IPS-15b (cell line): ENCODE measurements at regions not wholly inside any gene's neighbourhood (a gene's known extent, or its start where the extent isn't known, plus 50 kb on each side); places are given as distances from the start of the nearest gene placed in this dataset.
"Not testable (repeated sequence)": the region's sequence is repeated elsewhere in the genome, so short reads cannot be mapped to it uniquely, and the experiment has no call there.

Experiments used
- H3K27me3 ChIP-seq: one replicate; pipeline ENCODE4 v1.6.1; 2013; ENCODE audit warnings: low read length; ENCODE audit not compliant: control insufficient read depth, insufficient read depth
- H3K36me3 ChIP-seq: one replicate; pipeline ENCODE4 v1.6.1; 2013; ENCODE audit warnings: low read length; ENCODE audit not compliant: control insufficient read depth, insufficient read depth
- H3K4me1 ChIP-seq: one replicate; pipeline ENCODE4 v1.6.1; 2013; ENCODE audit warnings: mild to moderate bottlenecking, low read length; ENCODE audit not compliant: control insufficient read depth, insufficient read depth
- H3K4me3 ChIP-seq: one replicate; pipeline ENCODE4 v1.5.1; 2013; ENCODE audit warnings: low read depth, low read length
- H3K9ac ChIP-seq: one replicate; pipeline ENCODE4 v1.6.1; 2013; ENCODE audit warnings: low read depth, mild to moderate bottlenecking, low read length
- H3K9me3 ChIP-seq: one replicate; pipeline ENCODE4 v1.6.1; 2013; ENCODE audit warnings: mild to moderate bottlenecking, low read length; ENCODE audit not compliant: control insufficient read depth, insufficient read depth

- Histone ChIP-seq H3K36me3 (no peaks in the 10 kb centered on the region), H3K4me1 (peaks cover 4% of the 10 kb centered on the region), H3K4me3 (no peak overlapping the region), H3K27me3 (no peaks in the 10 kb centered on the region), H3K9ac (no peak overlapping the region), H3K9me3 (no peaks in the 10 kb centered on the region)
Measured at GRCh38 chr11:13140028-13140870, 131.1 kb downstream of the RASSF10 start.

GRCh38 chr11:13140873-13141655 is 131.9 kb downstream of the RASSF10 start:
- no peaks in the 10 kb centered on the region for H3K27me3 ChIP-seq
- no peak overlapping the region for H3K9ac ChIP-seq
- no peaks in the 10 kb centered on the region for H3K4me1 ChIP-seq
- H3K4me3 ChIP-seq, result no peak overlapping the region
- H3K36me3 ChIP-seq, result no peaks in the 10 kb centered on the region
- H3K9me3 ChIP-seq, result no peaks in the 10 kb centered on the region

DNA sequence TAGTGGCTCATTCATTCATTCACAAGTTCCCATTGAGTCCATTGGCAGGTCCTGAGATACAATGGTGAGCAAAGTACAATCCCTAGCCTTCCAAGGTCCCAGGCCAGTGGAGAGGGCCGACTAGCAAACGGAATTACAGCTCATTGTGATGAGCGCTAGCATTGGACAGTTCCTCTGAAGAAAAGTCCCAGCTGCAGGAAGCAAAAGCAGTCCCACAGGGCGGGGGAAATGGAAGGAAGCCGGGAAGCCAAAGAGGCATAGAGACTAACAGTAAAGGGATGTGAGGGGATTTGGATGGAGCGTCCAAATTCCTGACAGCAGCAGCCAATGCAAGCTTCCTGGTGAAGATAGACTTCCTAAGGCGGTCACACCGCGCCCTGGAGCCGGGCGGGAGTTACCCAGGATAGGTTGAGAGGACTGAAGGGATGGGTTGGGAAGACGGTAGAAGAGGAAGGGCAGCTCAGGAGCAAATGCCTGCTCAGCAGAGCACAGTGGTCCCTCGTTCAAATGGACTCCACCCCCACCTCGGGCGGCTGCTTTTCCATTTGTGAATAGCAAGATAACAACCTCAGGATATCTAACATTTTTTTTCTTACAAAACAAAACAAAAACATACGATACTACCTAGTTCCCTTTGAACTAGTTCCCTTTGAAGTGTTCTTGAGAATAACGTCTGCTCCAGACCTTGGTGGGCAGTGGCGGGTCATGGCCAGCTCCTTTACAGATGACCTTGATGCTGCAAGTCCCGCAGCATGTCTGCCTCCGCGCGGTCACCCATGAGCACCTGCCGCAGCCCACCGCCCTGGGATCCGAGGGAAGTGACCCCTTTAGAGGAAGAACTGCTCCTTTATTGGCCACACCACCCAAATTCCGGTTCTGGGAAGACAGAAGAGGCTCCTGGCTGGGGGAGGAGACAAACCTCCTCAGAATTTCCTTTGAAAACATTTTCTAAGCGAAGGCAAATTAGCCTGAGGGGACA is 132.9 kb downstream of the RASSF10 start:
- Histone ChIP-seq H3K9me3 (no peaks in the 10 kb centered on the region), H3K36me3 (no peaks in the 10 kb centered on the region), H3K4me1 (no peaks in the 10 kb centered on the region), H3K4me3 (no peak overlapping the region), H3K27me3 (no peaks in the 10 kb centered on the region), H3K9ac (no peak overlapping the region)

- no peak overlapping the region for H3K4me3 ChIP-seq
- no peaks in the 10 kb centered on the region for H3K9me3 ChIP-seq
- H3K27me3 ChIP-seq, result no peaks in the 10 kb centered on the region
- H3K4me1 ChIP-seq, result no peaks in the 10 kb centered on the region
- H3K36me3 ChIP-seq, result no peaks in the 10 kb centered on the region
- H3K9ac ChIP-seq, result no peak overlapping the region
Measured at GRCh38 chr11:13143486-13144297, 133.9 kb upstream of the BMAL1 start.

DNA sequence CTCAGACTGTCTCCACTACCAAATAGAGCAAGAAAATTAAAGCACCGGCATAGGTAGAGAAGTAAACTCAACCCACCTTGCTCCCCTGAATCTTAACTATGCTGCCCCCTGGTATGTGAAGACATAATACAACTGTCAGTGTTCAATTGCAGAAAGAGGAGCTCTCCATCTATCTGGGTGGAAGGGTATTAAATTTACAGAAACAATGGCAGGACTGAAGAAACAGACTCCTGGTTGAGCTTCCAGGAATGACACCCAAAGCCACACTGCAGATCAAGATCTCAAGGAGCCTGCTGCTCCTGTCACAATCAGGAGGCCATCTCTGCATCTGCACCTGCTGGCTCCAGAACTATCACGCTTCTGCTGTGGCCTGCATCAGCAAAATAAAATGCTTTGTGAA is 132.1 kb upstream of the BMAL1 start:
- Histone ChIP-seq H3K9ac (no peak overlapping the region), H3K4me3 (no peak overlapping the region), H3K36me3 (no peaks in the 10 kb centered on the region), H3K9me3 (no peaks in the 10 kb centered on the region), H3K27me3 (no peaks in the 10 kb centered on the region), H3K4me1 (no peaks in the 10 kb centered on the region)

DNA sequence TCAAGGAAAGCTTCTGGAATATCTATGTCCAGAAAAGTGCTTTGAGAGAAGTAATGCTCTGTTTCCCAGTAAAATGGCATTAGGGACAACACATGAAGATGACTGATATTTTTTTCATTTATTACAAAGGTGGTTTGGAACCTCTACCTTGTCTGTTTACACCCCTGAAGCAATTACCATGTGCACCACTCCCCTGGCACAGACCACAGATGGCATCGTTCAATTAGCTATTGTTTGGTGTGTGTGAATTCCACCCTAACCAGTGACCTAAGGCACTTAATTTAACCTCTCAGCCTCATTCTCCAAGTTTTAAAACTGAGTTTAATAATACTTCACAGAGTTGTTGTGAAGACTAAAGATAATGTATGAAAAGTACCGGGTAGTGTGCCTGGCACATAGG is 127.6 kb upstream of the BMAL1 start:
- Histone ChIP-seq H3K4me1 (no peaks in the 10 kb centered on the region), H3K36me3 (no peaks in the 10 kb centered on the region), H3K4me3 (no peak overlapping the region), H3K27me3 (no peaks in the 10 kb centered on the region), H3K9ac (no peak overlapping the region), H3K9me3 (no peaks in the 10 kb centered on the region)

DNA sequence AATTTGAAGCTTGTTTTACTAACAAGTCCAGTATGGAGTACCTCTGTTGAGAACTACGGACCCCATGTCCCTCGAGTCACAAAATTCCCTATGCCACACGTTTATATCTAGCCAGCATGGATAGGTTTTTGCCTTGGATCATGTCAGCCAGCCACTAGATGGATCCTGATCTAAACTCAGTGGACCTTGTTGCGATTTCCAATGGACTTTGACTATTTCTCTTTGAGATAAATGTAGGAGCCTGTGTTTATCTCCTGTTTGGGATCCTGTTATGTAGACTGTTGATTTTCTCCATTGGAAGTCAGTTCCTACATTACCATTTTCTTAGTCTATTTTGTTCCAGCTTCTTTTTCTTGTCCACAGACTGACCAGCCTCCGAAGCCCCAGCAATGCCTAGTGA is 127.1 kb upstream of the BMAL1 start:
- Histone ChIP-seq H3K4me1 (no peaks in the 10 kb centered on the region), H3K9ac (no peak overlapping the region), H3K27me3 (no peaks in the 10 kb centered on the region), H3K9me3 (no peaks in the 10 kb centered on the region), H3K4me3 (no peak overlapping the region), H3K36me3 (no peaks in the 10 kb centered on the region)

DNA sequence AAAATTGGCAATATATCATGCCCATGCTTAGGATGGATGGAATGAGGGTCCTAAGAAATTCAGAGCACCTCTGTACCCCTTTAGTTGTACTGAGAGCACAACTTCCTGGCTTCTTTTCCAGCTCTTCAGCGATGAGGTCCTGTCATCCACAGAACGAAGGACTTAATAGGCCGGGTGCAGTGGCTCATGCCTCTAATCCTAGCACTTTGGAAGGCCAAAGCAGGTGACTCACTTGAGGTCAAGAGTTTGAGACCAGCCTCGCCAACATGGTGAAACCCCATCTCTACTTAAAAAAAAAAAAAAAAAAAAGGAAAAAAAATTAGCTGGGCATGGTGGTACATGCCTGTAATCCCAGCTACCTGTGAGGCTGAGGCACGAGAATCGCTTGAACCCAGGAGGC is 125.3 kb upstream of the BMAL1 start:
- H3K27me3 ChIP-seq, result no peaks in the 10 kb centered on the region
- H3K4me3 ChIP-seq, result no peak overlapping the region
- H3K9ac ChIP-seq, result no peak overlapping the region
- H3K36me3 ChIP-seq, result no peaks in the 10 kb centered on the region
- H3K9me3 ChIP-seq, result no peaks in the 10 kb centered on the region
- no peaks in the 10 kb centered on the region for H3K4me1 ChIP-seq

DNA sequence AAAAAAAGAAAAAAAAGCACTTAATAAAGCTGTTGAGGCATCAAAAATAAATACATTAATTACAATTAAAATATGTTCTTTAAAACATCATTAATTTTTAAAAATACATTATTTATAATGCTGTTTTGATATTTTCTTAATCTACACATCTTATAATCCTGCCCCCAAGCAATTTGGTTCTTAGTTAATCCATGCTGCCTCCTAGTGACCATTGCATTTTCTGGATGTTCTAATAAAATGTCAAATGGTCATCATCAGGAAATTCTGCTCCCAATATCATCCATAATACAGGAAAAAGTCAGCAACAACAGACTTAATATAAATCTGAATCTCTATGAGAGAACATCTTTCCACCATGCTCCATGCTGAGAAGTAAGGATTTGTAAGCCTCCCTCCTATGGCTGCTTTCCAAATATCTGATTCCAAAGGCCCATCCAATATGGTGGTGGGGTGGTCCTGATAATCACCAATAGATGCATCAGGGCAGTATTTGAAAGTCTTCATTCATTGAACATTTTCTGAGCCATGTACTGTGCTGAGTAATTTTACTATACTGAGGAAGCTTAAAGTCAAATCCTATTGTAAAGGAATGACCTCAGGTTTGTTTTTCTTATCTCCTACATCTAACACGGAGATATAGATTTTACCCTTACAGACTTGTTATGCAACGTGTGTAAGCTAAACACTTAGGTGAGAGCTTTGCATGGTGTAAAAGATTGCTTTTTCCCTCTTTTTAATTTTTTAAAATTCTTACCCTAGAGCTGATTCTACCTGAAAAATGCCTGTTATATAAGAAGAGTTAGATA is 124.7 kb upstream of the BMAL1 start:
- H3K36me3 ChIP-seq, result no peaks in the 10 kb centered on the region
- H3K9me3 ChIP-seq, result no peaks in the 10 kb centered on the region
- no peaks in the 10 kb centered on the region for H3K4me1 ChIP-seq
- no peak overlapping the region for H3K4me3 ChIP-seq
- H3K27me3 ChIP-seq, result no peaks in the 10 kb centered on the region
- no peak overlapping the region for H3K9ac ChIP-seq

DNA sequence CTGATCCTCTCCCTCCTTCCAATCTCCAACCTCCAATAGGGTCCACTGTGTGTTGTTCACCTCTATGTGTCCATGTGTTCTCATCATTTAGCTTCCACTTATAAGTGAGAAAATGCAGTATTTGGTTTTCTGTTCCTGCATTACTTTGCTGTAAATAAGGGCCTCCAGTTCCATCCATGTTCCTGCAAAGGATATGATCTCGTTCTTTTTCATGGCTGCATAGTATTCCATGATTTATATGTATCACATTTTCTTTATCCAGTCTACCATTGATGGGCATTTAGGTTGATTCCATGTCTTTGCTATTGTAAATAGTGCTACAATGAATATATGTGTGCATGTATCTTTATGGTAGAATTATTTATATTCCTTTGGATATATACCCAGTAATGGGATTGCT is 123.2 kb upstream of the BMAL1 start:
- H3K4me1 ChIP-seq, H3K36me3 ChIP-seq, H3K27me3 ChIP-seq, H3K4me3 ChIP-seq, H3K9me3 ChIP-seq, H3K9ac ChIP-seq: not testable (repeated sequence)
